MCF 10A (cell line): ENCODE measurements at regions not wholly inside any gene's neighbourhood (a gene's known extent, or its start where the extent isn't known, plus 50 kb on each side); places are given as distances from the start of the nearest gene placed in this dataset.

Experiments used
- BruUV-seq: library from RNA; stranded (reverse); fragments of 400-500 nt; replicated peaks from 2 replicates; lab custom pipeline; 2021; lab: Mats Ljungman, UMichigan
- CTCF ChIA-PET: fragments of 300-600 bp; sonication (Branson Sonifier 250); formaldehyde crosslinking; extraction: SDS; loops from one replicate; lab custom pipeline; 2021; ENCODE audit warnings: antibody characterized with exemption, inconsistent platforms; lab: Yijun Ruan, JAX
- POLR2A ChIA-PET: fragments of 300-600, 350-650 bp; sonication (Branson Sonifier 250); formaldehyde crosslinking; extraction: SDS; loops from one replicate; lab custom pipeline; 2020; ENCODE audit warnings: antibody characterized with exemption, inconsistent platforms; lab: Yijun Ruan, JAX
- DNase-seq: peaks from one replicate; pipeline ENCODE4 v3.0.0-alpha.2; 2018; ENCODE audit not compliant: unreplicated experiment
- H3K27ac Mint-ChIP-seq: one replicate; pipeline ENCODE4 v1.8.0; 2022; ENCODE audit warnings: mild to moderate bottlenecking, low read depth, mixed read lengths; ENCODE audit not compliant: unreplicated experiment
- H3K27me3 Mint-ChIP-seq: one replicate; pipeline ENCODE4 v1.8.0; 2022; ENCODE audit warnings: mixed read lengths; ENCODE audit not compliant: insufficient read depth, unreplicated experiment
- H3K36me3 Mint-ChIP-seq: one replicate; pipeline ENCODE4 v1.8.0; 2022; ENCODE audit warnings: mild to moderate bottlenecking, moderate library complexity, mixed read lengths; ENCODE audit not compliant: insufficient read depth, unreplicated experiment
- H3K4me1 Mint-ChIP-seq: one replicate; pipeline ENCODE4 v1.8.0; 2022; ENCODE audit warnings: mixed read lengths; ENCODE audit not compliant: insufficient read depth, unreplicated experiment
- H3K4me3 Mint-ChIP-seq: one replicate; pipeline ENCODE4 v1.8.0; 2022; ENCODE audit warnings: mild to moderate bottlenecking, moderate library complexity, mixed read lengths; ENCODE audit not compliant: unreplicated experiment
- H3K9me3 Mint-ChIP-seq: one replicate; pipeline ENCODE4 v1.8.0; 2022; ENCODE audit warnings: mixed read lengths; ENCODE audit not compliant: unreplicated experiment
- intact Hi-C: fragments of 100-400 bp; cut with micrococcal nuclease; formaldehyde crosslinking; loops from 2 replicates; pipeline ENCODE4 v1.14.1; 2022
- TF ChIP-seq, protein P1 (sequence below): fragments of 200-600 bp; IDR thresholded peaks from one replicate; pipeline ENCODE4 v1.8.0; 2022; ENCODE audit warnings: antibody characterized with exemption, mild to moderate bottlenecking; ENCODE audit not compliant: unreplicated experiment

DNA sequence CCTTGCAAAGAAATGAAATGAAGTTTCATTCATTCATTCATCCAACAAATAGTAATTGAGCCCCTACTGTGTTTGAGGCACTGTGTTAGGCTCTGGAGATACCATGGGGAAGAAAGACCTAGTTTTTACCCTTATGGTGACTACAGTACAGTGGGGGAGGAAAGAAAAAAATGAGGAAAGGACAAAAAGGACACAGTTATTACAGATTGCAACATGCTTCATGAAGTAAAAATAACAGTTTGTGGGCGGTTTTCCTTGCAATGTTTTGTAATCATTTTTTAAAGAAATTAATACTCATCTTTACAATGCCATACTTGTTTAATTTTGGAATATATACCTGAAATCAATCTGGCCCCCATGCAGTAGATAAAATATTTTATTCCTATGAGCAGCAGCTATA is 120.3 kb downstream of the TM2D1 start:
- peaks cover 20% of the 10 kb centered on the region for H3K4me1 Mint-ChIP-seq
- intact Hi-C loops: no loop called here
- TF ChIP-seq, protein P1, sequence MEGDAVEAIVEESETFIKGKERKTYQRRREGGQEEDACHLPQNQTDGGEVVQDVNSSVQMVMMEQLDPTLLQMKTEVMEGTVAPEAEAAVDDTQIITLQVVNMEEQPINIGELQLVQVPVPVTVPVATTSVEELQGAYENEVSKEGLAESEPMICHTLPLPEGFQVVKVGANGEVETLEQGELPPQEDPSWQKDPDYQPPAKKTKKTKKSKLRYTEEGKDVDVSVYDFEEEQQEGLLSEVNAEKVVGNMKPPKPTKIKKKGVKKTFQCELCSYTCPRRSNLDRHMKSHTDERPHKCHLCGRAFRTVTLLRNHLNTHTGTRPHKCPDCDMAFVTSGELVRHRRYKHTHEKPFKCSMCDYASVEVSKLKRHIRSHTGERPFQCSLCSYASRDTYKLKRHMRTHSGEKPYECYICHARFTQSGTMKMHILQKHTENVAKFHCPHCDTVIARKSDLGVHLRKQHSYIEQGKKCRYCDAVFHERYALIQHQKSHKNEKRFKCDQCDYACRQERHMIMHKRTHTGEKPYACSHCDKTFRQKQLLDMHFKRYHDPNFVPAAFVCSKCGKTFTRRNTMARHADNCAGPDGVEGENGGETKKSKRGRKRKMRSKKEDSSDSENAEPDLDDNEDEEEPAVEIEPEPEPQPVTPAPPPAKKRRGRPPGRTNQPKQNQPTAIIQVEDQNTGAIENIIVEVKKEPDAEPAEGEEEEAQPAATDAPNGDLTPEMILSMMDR: no peak
- peak; percentile 38 for DNase-seq
- H3K36me3 Mint-ChIP-seq: no peaks in the 10 kb centered on the region
- BruUV-seq: no TSS peak
- CTCF ChIA-PET: interaction anchor here (0.7 kb wide), 1 partner anchor 11 kb away, joined by 3 read pairs; no protein-coding TSS in a partner anchor
- H3K9me3 Mint-ChIP-seq: no peaks in the 10 kb centered on the region
- no peak overlapping the region for H3K27ac Mint-ChIP-seq
- H3K27me3 Mint-ChIP-seq: no peaks in the 10 kb centered on the region
- no peak overlapping the region for H3K4me3 Mint-ChIP-seq
- POLR2A ChIA-PET: no interaction called here

DNA sequence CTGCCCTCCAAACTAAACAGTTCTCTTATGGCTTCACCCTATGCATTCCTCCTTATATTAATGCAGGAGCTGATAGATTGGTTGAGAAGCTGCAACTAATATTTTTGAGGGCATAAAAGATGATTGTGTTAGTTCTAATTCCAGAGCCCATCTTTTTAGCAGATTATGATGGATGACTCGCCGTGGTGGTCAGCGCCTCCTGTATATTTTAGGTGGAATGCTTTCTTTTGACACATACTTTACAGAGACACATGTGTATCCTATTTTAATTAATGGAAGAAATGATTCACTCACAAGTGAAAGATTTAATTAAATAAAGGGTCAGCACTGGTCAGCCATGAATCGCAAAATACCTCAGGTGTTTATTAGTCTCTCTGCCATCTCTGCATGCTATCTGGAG is 120.7 kb downstream of the TM2D1 start:
- CTCF ChIA-PET: interaction anchor here (1.0 to 1.2 kb wide), 2 partner anchors 10 to 16 kb away, joined by 3 to 4 read pairs; no protein-coding TSS in a partner anchor

DNA sequence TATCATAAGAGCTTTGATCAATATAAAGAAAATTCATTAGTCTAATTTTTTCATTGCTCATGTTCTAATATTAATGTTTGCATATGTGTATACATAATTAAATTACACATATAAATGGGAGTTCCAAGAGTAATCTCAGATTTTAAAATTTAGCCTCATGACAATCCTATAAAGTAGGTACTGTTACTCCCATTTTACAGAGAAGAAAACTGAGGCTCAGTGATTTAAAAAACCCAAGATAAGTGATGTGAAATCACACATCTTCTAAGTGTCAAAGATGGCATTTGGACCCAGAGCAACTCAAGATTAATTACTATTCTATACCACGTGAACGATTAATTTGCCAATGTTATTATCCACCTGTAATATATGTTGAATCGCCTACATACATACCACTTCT is 122.3 kb downstream of the TM2D1 start:
- intact Hi-C loops: no loop called here
- DNase-seq: no peak
- no TSS peak for BruUV-seq
- ChIA-PET POLR2A (interaction anchor here (0.5 to 1.1 kb wide), 2 partner anchors 27 to 49 kb away, joined by 3 to 6 read pairs; no protein-coding TSS in a partner anchor), CTCF (interaction anchor here (2.1 kb wide), 1 partner anchor 14 kb away, joined by 4 read pairs; no protein-coding TSS in a partner anchor)
- H3K36me3 Mint-ChIP-seq: peaks cover 7% of the 10 kb centered on the region
- peaks cover 20% of the 10 kb centered on the region for H3K4me1 Mint-ChIP-seq
- TF ChIP-seq, protein P1: no peak
- no peaks in the 10 kb centered on the region for H3K27me3 Mint-ChIP-seq
- no peak overlapping the region for H3K4me3 Mint-ChIP-seq
- H3K9me3 Mint-ChIP-seq: no peaks in the 10 kb centered on the region
- no peak overlapping the region for H3K27ac Mint-ChIP-seq

More for the DNA sequence above, 120.7 kb downstream of the TM2D1 start:
- Mint-ChIP-seq H3K9me3 (no peaks in the 10 kb centered on the region), H3K36me3 (peaks cover 3% of the 10 kb centered on the region), H3K4me1 (peaks cover 20% of the 10 kb centered on the region), H3K4me3 (no peak overlapping the region), H3K27ac (no peak overlapping the region), H3K27me3 (no peaks in the 10 kb centered on the region)
- intact Hi-C loops: no loop called here
- BruUV-seq: no TSS peak
- no peak for DNase-seq
- TF ChIP-seq, protein P1: no peak
- POLR2A ChIA-PET: no interaction called here

DNA sequence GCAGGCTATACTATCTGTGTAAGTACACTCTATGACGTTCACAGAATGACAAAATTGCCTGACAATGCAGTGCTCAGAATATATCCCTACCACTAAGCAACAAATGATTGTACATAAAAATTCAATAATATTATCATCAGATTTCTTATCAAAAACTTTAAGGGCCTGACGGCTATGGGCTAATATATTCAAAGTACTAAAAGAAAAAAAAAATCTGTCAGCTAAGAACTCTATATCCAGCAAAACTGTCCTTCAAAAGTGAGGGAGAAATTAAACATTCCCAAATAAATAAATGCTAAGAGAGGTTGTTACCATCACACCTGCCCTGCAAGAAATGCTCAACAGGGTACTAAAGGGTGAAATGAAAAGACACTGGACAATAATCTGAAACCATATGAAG is 127.3 kb downstream of the TM2D1 start:
- no peak overlapping the region for H3K4me3 Mint-ChIP-seq
- ChIA-PET POLR2A (interaction anchor here (0.6 to 0.9 kb wide), 2 partner anchors 13 to 109 kb away, joined by 3 read pairs; no protein-coding TSS in a partner anchor), CTCF (interaction anchor here (0.6 to 3.6 kb wide), 5 partner anchors 9 to 619 kb away, joined by 3 to 18 read pairs (median 3); no protein-coding TSS in a partner anchor)
- H3K4me1 Mint-ChIP-seq: no peaks in the 10 kb centered on the region
- H3K36me3 Mint-ChIP-seq: peaks cover 7% of the 10 kb centered on the region
- intact Hi-C loops: no loop called here
- no peaks in the 10 kb centered on the region for H3K9me3 Mint-ChIP-seq
- no TSS peak for BruUV-seq
- H3K27me3 Mint-ChIP-seq: no peaks in the 10 kb centered on the region
- no peak overlapping the region for H3K27ac Mint-ChIP-seq
- DNase-seq: no peak
- TF ChIP-seq, protein P1: no peak
